Spleen (tissue), 7 donors: ENCODE measurements at regions not wholly inside any gene's neighbourhood (a gene's known extent, or its start where the extent isn't known, plus 50 kb on each side); places are given as distances from the start of the nearest gene placed in this dataset.

ENCODE experiments used
- CTCF ChIP-seq, 11 experiments: fragments of 200-600 bp in 7 of 11; fragments of 450-650 bp in 4 of 11; sonication (generic) in 4 of 11; IDR thresholded peaks in 8 of 11; conservative IDR thresholded peaks in 3 of 11; 1 replicate in 7 of 11; 2 replicates in 4 of 11; pipeline versions ENCODE4 v1.4.0 to v1.8.0; 2016 to 2021; ENCODE audit warnings: antibody characterized with exemption in 11 of 11, inconsistent platforms in 4 of 11, mild to moderate bottlenecking in 1 of 11
- POLR2A ChIP-seq, 3 donors: fragments of 450-650 bp; IDR thresholded peaks; one replicate each; pipeline ENCODE4 v1.5.1; 2017; ENCODE audit warnings: antibody characterized with exemption in 3 of 3, mild to moderate bottlenecking in 1 of 3
- donor health status: DM: no; HTN: no; CAD: no; lungs with moderate emphysema.
- donor health status: DM: no; HTN: no; CAD: no.
- donor health status: DM: no; HTN: no; CAD: no.

- no peak for TF ChIP-seq CTCF (IDR thresholded peaks at IDR 0.05 in 8 of 11, conservative IDR thresholded peaks at IDR 0.05 in 3 of 11)
- no peak for TF ChIP-seq POLR2A (IDR thresholded peaks at IDR 0.05)
Observed at GRCh38 chr19:5249526-5249925, 91.1 kb downstream of the PTPRS start.
